ENCODE measurements at regions not wholly inside any gene's neighbourhood (a gene's known extent, or its start where the extent isn't known, plus 50 kb on each side); places are given as distances from the start of the nearest gene placed in this dataset.

DNA sequence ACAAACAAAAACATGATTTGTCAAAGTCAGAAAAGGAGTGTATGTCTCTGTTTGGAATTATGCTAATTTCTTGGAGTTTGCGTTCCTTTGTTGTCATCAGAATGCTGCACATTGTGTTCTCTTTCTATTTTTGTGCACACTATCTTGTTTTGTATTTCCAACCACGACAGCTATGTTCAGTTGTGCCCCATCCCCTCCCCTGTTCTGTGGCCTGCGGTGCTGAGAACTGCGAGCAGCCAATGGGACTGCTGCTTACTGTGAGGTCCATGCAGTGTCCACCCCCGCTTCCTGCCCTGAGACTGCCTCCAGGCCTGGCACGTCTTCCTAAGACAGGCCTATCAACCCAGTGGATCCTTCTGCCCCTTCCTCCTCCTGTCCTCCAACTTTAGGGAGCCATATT is 76.8 kb downstream of the PALM2AKAP2 start:
- H3K27ac Mint-ChIP-seq, result no peak overlapping the region
- H3K36me3 Mint-ChIP-seq, result no peaks in the 10 kb centered on the region
- H3K9me3 Mint-ChIP-seq, result peaks cover 0 to 2% (median 0%) of the 10 kb centered on the region in 7 donors
- H3K27me3 Mint-ChIP-seq, result peaks cover 34% of the 10 kb centered on the region
- ATAC-seq (ENCODE audit: low read depth in 2 of 2) (no peak), DNase-seq (no peak)
- Histone ChIP-seq H3K27me3 (ENCODE audit: control insufficient read depth, insufficient read depth, low read length) (peaks cover 18% of the 10 kb centered on the region), H3K9me3 (ENCODE audit: control insufficient read depth in 2 of 2, low read length in 2 of 2) (no peaks in the 10 kb centered on the region), H3K4me3 (ENCODE audit: low read depth, low read length) (no peak overlapping the region), H3K36me3 (ENCODE audit: control insufficient read depth, insufficient read depth, low read length) (no peaks in the 10 kb centered on the region), H3K27ac (ENCODE audit: insufficient read depth, low read length, poor library complexity, severe bottlenecking) (no peak overlapping the region), H3K4me1 (ENCODE audit: control insufficient read depth, insufficient read depth, low read length, poor library complexity, severe bottlenecking) (no peaks in the 10 kb centered on the region)
- no peaks in the 10 kb centered on the region for H3K4me1 Mint-ChIP-seq
- no peak overlapping the region for H3K4me3 Mint-ChIP-seq

DNA sequence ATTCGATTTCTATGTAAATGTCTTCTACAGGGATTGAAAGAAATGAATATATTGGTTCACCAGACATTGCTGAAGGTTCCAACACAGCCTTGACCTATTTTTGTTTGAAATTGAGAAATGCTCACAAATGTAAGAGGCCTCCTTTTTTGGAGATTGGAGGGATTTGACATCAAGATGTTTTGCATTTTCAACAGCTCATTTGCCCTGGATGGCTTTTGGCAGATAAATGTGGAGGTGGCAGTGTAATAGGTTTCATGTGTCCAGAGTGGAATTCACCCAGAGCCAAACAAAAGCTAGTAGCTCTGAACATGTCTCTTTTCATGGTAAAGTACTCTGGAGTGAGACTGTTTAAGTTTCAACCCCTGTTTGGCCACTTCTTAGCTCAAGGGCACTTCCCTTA is 77.3 kb downstream of the PALM2AKAP2 start:
- Histone ChIP-seq H3K4me1 (ENCODE audit: control insufficient read depth, insufficient read depth, low read length, poor library complexity, severe bottlenecking) (no peaks in the 10 kb centered on the region), H3K27ac (ENCODE audit: insufficient read depth, low read length, poor library complexity, severe bottlenecking) (no peak overlapping the region), H3K4me3 (ENCODE audit: low read depth, low read length) (no peak overlapping the region), H3K27me3 (ENCODE audit: control insufficient read depth, insufficient read depth, low read length) (peaks cover 18% of the 10 kb centered on the region), H3K9me3 (ENCODE audit: control insufficient read depth in 2 of 2, low read length in 2 of 2) (no peaks in the 10 kb centered on the region), H3K36me3 (ENCODE audit: control insufficient read depth, insufficient read depth, low read length) (no peaks in the 10 kb centered on the region)
- Mint-ChIP-seq H3K36me3 (no peaks in the 10 kb centered on the region), H3K27me3 (peaks cover 34% of the 10 kb centered on the region), H3K4me3 (no peak overlapping the region), H3K9me3 (peaks cover 0 to 2% (median 0%) of the 10 kb centered on the region in 7 donors), H3K27ac (no peak overlapping the region), H3K4me1 (no peaks in the 10 kb centered on the region)
- ATAC-seq (ENCODE audit: low read depth in 2 of 2) (no peak), DNase-seq (no peak)

DNA sequence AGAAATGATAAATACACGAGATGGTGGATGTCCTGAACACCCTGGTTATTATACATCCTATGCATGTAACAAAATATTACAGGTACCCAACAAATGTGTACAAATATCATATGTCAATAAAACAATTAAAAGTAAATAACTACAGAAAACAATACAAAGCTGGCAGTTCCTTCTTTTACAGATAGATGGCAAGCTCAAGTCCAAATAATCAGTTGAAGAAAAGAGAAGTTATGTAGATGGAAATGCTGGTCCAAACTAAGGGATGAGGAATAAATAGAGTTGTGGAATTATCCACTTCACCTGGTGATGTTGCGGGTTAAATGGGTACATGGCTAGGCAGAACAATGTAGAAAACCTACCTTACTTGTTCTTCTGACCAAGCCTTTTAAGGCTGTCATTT is 79.4 kb downstream of the PALM2AKAP2 start:
- Mint-ChIP-seq H3K27me3 (peaks cover 27% of the 10 kb centered on the region), H3K4me1 (no peaks in the 10 kb centered on the region), H3K27ac (no peak overlapping the region), H3K36me3 (no peaks in the 10 kb centered on the region), H3K4me3 (no peak overlapping the region), H3K9me3 (peaks cover 0 to 2% (median 0%) of the 10 kb centered on the region in 7 donors)
- H3K4me1 ChIP-seq (ENCODE audit: control insufficient read depth, insufficient read depth, low read length, poor library complexity, severe bottlenecking), result no peaks in the 10 kb centered on the region
- ATAC-seq (ENCODE audit: low read depth in 2 of 2), result no peak
- peaks cover 27% of the 10 kb centered on the region for H3K27me3 ChIP-seq (ENCODE audit: control insufficient read depth, insufficient read depth, low read length)
- no peak for DNase-seq
- no peaks in the 10 kb centered on the region for H3K9me3 ChIP-seq (ENCODE audit: control insufficient read depth in 2 of 2, low read length in 2 of 2)
- no peak overlapping the region for H3K4me3 ChIP-seq (ENCODE audit: low read depth, low read length)
- no peak overlapping the region for H3K27ac ChIP-seq (ENCODE audit: insufficient read depth, low read length, poor library complexity, severe bottlenecking)
- H3K36me3 ChIP-seq (ENCODE audit: control insufficient read depth, insufficient read depth, low read length), result no peaks in the 10 kb centered on the region

- ATAC-seq (ENCODE audit: low read depth in 2 of 2), result no peak
- no peaks in the 10 kb centered on the region for H3K36me3 Mint-ChIP-seq
Measured at GRCh38 chr9:109860521-109860920, 80.5 kb downstream of the PALM2AKAP2 start.

DNA sequence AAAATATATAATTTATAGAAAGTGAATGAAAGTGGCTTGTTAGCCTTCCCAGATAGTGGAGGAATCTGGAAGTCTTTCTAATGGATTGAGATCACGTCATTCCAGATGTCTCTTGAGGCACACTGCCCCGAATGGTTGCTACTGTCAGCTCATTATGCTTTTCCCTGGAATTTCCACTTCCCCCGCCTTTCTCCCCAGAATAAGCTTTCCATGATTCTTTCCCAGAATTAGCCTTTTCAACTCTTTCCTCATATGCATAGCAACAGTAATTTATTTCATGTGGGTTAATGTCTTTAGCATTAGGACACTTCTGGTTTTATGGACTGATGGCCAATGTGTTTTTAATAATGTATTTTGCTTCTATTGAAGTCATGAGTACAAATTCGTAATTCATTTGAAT is 81.5 kb downstream of the PALM2AKAP2 start:
- no peak for DNase-seq
- Histone ChIP-seq H3K27me3 (ENCODE audit: control insufficient read depth, insufficient read depth, low read length) (peaks cover 31% of the 10 kb centered on the region), H3K4me3 (ENCODE audit: low read depth, low read length) (no peak overlapping the region), H3K27ac (ENCODE audit: insufficient read depth, low read length, poor library complexity, severe bottlenecking) (no peak overlapping the region), H3K9me3 (ENCODE audit: control insufficient read depth in 2 of 2, low read length in 2 of 2) (no peaks in the 10 kb centered on the region), H3K4me1 (ENCODE audit: control insufficient read depth, insufficient read depth, low read length, poor library complexity, severe bottlenecking) (no peaks in the 10 kb centered on the region), H3K36me3 (ENCODE audit: control insufficient read depth, insufficient read depth, low read length) (no peaks in the 10 kb centered on the region)
- Mint-ChIP-seq H3K4me3 (no peak overlapping the region), H3K36me3 (no peaks in the 10 kb centered on the region), H3K27ac (no peak overlapping the region), H3K27me3 (peaks cover 32% of the 10 kb centered on the region), H3K4me1 (no peaks in the 10 kb centered on the region), H3K9me3 (peaks cover 0 to 2% (median 0%) of the 10 kb centered on the region in 7 donors)
- no peak for ATAC-seq (ENCODE audit: low read depth in 2 of 2)

More at GRCh38 chr9:109860521-109860920, 80.5 kb downstream of the PALM2AKAP2 start:
- Histone ChIP-seq H3K27ac (ENCODE audit: insufficient read depth, low read length, poor library complexity, severe bottlenecking) (no peak overlapping the region), H3K4me3 (ENCODE audit: low read depth, low read length) (no peak overlapping the region), H3K4me1 (ENCODE audit: control insufficient read depth, insufficient read depth, low read length, poor library complexity, severe bottlenecking) (no peaks in the 10 kb centered on the region), H3K9me3 (ENCODE audit: control insufficient read depth in 2 of 2, low read length in 2 of 2) (no peaks in the 10 kb centered on the region), H3K27me3 (ENCODE audit: control insufficient read depth, insufficient read depth, low read length) (peaks cover 28% of the 10 kb centered on the region), H3K36me3 (ENCODE audit: control insufficient read depth, insufficient read depth, low read length) (no peaks in the 10 kb centered on the region)
- H3K27me3 Mint-ChIP-seq, result peaks cover 32% of the 10 kb centered on the region
- DNase-seq, result no peak
- peaks cover 0 to 2% (median 0%) of the 10 kb centered on the region in 7 donors for H3K9me3 Mint-ChIP-seq
- H3K4me3 Mint-ChIP-seq, result no peak overlapping the region
- H3K4me1 Mint-ChIP-seq, result no peaks in the 10 kb centered on the region
- H3K27ac Mint-ChIP-seq, result no peak overlapping the region

GRCh38 chr9:109861918-109862317 is 81.9 kb downstream of the PALM2AKAP2 start:
- DNase-seq (no peak), ATAC-seq (ENCODE audit: low read depth in 2 of 2) (no peak)
- Mint-ChIP-seq H3K4me3 (no peak overlapping the region), H3K36me3 (no peaks in the 10 kb centered on the region), H3K9me3 (peaks cover 0 to 2% (median 0%) of the 10 kb centered on the region in 7 donors), H3K4me1 (no peaks in the 10 kb centered on the region), H3K27me3 (peaks cover 32% of the 10 kb centered on the region), H3K27ac (no peak overlapping the region)
- Histone ChIP-seq H3K36me3 (ENCODE audit: control insufficient read depth, insufficient read depth, low read length) (no peaks in the 10 kb centered on the region), H3K4me3 (ENCODE audit: low read depth, low read length) (no peak overlapping the region), H3K27me3 (ENCODE audit: control insufficient read depth, insufficient read depth, low read length) (peaks cover 31% of the 10 kb centered on the region), H3K4me1 (ENCODE audit: control insufficient read depth, insufficient read depth, low read length, poor library complexity, severe bottlenecking) (no peaks in the 10 kb centered on the region), H3K9me3 (ENCODE audit: control insufficient read depth in 2 of 2, low read length in 2 of 2) (no peaks in the 10 kb centered on the region), H3K27ac (ENCODE audit: insufficient read depth, low read length, poor library complexity, severe bottlenecking) (no peak overlapping the region)

DNA sequence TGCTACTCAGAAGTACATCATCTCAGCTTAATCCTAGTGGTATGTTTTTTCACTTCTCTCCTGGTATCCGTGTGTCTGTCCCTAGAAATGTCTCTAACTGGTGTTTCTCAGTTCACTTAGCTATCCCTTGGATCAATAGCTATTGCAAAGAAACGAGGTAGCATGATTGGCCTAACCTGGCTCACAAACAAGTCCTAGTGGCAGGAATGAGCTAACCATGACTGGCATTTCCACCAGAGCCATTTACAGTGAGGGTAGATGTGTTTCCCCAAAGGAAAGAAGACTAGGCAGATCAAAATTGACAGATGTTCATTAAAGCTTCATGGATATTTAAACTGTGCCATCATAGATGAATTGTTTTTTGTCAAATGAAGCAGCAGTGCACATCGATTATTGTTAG is 82.5 kb downstream of the PALM2AKAP2 start:
- Mint-ChIP-seq H3K27me3 (peaks cover 32% of the 10 kb centered on the region), H3K27ac (no peak overlapping the region), H3K36me3 (no peaks in the 10 kb centered on the region), H3K4me1 (no peaks in the 10 kb centered on the region), H3K9me3 (peaks cover 0 to 2% (median 0%) of the 10 kb centered on the region in 7 donors), H3K4me3 (no peak overlapping the region)
- H3K36me3 ChIP-seq (ENCODE audit: control insufficient read depth, insufficient read depth, low read length), result no peaks in the 10 kb centered on the region
- ATAC-seq (ENCODE audit: low read depth in 2 of 2) (no peak), DNase-seq (no peak)
- no peaks in the 10 kb centered on the region for H3K9me3 ChIP-seq (ENCODE audit: control insufficient read depth in 2 of 2, low read length in 2 of 2)
- H3K27ac ChIP-seq (ENCODE audit: insufficient read depth, low read length, poor library complexity, severe bottlenecking), result no peak overlapping the region
- H3K4me3 ChIP-seq (ENCODE audit: low read depth, low read length), result no peak overlapping the region
- H3K4me1 ChIP-seq (ENCODE audit: control insufficient read depth, insufficient read depth, low read length, poor library complexity, severe bottlenecking), result no peaks in the 10 kb centered on the region
- peaks cover 33% of the 10 kb centered on the region for H3K27me3 ChIP-seq (ENCODE audit: control insufficient read depth, insufficient read depth, low read length)

DNA sequence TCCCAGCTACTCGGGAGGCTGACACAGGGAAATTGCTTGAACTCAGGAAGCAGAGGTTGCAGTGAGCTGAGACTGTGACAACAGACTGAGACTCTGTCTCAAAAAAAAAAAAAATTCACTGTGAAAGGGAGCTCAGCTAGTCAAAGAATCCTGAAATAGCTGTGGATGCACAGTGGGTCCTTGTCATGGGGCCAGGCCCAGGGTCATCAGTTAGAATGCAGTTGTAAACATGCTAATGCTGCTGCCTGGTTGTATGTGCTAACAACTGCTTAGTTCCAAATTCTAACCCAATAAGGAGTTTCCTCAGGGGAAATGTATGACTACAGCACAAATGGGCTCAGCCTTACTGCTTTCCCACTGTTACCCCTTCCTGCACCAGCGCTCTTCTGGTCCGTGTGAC is 84.0 kb downstream of the PALM2AKAP2 start:
- Histone ChIP-seq H3K36me3 (ENCODE audit: control insufficient read depth, insufficient read depth, low read length) (no peaks in the 10 kb centered on the region), H3K27me3 (ENCODE audit: control insufficient read depth, insufficient read depth, low read length) (peaks cover 30% of the 10 kb centered on the region), H3K4me3 (ENCODE audit: low read depth, low read length) (no peak overlapping the region), H3K4me1 (ENCODE audit: control insufficient read depth, insufficient read depth, low read length, poor library complexity, severe bottlenecking) (no peaks in the 10 kb centered on the region), H3K9me3 (ENCODE audit: control insufficient read depth in 2 of 2, low read length in 2 of 2) (no peaks in the 10 kb centered on the region), H3K27ac (ENCODE audit: insufficient read depth, low read length, poor library complexity, severe bottlenecking) (no peak overlapping the region)
- no peak overlapping the region for H3K4me3 Mint-ChIP-seq
- peaks cover 28% of the 10 kb centered on the region for H3K27me3 Mint-ChIP-seq
- DNase-seq (no peak), ATAC-seq (ENCODE audit: low read depth in 2 of 2) (no peak)
- peaks cover 0 to 2% (median 0%) of the 10 kb centered on the region in 7 donors for H3K9me3 Mint-ChIP-seq
- H3K27ac Mint-ChIP-seq, result no peak overlapping the region
- H3K4me1 Mint-ChIP-seq, result no peaks in the 10 kb centered on the region
- H3K36me3 Mint-ChIP-seq, result no peaks in the 10 kb centered on the region
